Heart left ventricle (tissue), 16 donors: ENCODE measurements at regions not wholly inside any gene's neighbourhood (a gene's known extent, or its start where the extent isn't known, plus 50 kb on each side); places are given as distances from the start of the nearest gene placed in this dataset.
A peak's percentile ranks its signal among the peaks of the same experiment; 100 is the strongest.

Source experiments
- ATAC-seq, 4 donors: fragments of 200-7000 bp; cut with Tn5 transposase; one replicate each; pipeline ENCODE4 v1.9.1; 2020 to 2022; ENCODE audit warnings: moderate library complexity in 4 of 4, mild to moderate bottlenecking in 3 of 4, moderate number of reproducible peaks in 1 of 4
- DNase-seq, 5 donors: peaks; one replicate each; pipeline ENCODE4 v3.0.0-alpha.2; 2020
- H3K27ac ChIP-seq, 12 donors: fragments of 200-600 bp; sonication (generic) in 4 of 12; one replicate each; pipeline versions ENCODE4 v1.5.0 to v1.8.0; 2016 to 2022; ENCODE audit warnings: mild to moderate bottlenecking in 2 of 12
- H3K27me3 ChIP-seq, 9 donors: fragments of 200-600 bp; sonication (generic) in 2 of 9; one replicate each; pipeline versions ENCODE4 v1.5.1 to v1.8.0; 2016 to 2022; ENCODE audit warnings: mild to moderate bottlenecking in 3 of 9
- H3K36me3 ChIP-seq, 9 donors: fragments of 200-600 bp; sonication (generic) in 2 of 9; one replicate each; pipeline versions ENCODE4 v1.5.0 to v1.8.0; 2018 to 2022; ENCODE audit warnings: mild to moderate bottlenecking in 2 of 9
- H3K4me1 ChIP-seq, 12 donors: fragments of 200-600 bp; sonication (generic) in 4 of 12; one replicate each; pipeline versions ENCODE4 v1.5.0 to v1.8.0; 2016 to 2022; ENCODE audit warnings: mild to moderate bottlenecking in 3 of 12
- H3K4me3 ChIP-seq, 12 donors: fragments of 200-600 bp; sonication (generic) in 4 of 12; one replicate each; pipeline versions ENCODE4 v1.5.0 to v1.8.0; 2017 to 2022; ENCODE audit warnings: mild to moderate bottlenecking in 9 of 12, moderate library complexity in 4 of 12
- H3K9me3 ChIP-seq, 12 donors: fragments of 200-600 bp; sonication (generic) in 4 of 12; one replicate each; pipeline versions ENCODE4 v1.5.0 to v1.8.0; 2016 to 2022; ENCODE audit warnings: mild to moderate bottlenecking in 1 of 12
- CTCF ChIP-seq, 12 donors: fragments of 200-600 bp; sonication (generic) in 4 of 12; IDR thresholded peaks; one replicate each; pipeline versions ENCODE4 v1.5.0 to v1.8.0; 2018 to 2022; ENCODE audit warnings: antibody characterized with exemption in 12 of 12, mild to moderate bottlenecking in 5 of 12
- POLR2A ChIP-seq, 2 donors: fragments of 450-650 bp; IDR thresholded peaks; one replicate each; pipeline ENCODE4 v1.6.1; 2017; ENCODE audit warnings: antibody characterized with exemption in 2 of 2, mild to moderate bottlenecking in 2 of 2, moderate library complexity in 2 of 2
- WGBS, 4 donors: extraction: QIAGEN DNeasy Blood & Tissue Kit in 2 of 4; methylation state at CpG; one replicate each; pipeline versions ENCODE4 v1.1.5 to v1.1.7; 2013 to 2018; 5-methylcytosine and 5-hydroxymethylcytosine counted together
- intact Hi-C, 10 donors: fragments of 100-400 bp; cut with DNase I; formaldehyde crosslinking; loops; one replicate each; pipeline versions ENCODE4 v1.11.1 to v1.14.2; 2022
- donor health status: ischemic (EF 13 %, LVEDD 7.1; RV severe dilation, severe dysfunction).
- donor health status: healthy with polysubstance abuse.
- donor health status: DM: no; HTN: yes; CAD: no.
- donor health status: DM: no; HTN: no; CAD: no.
- donor health status: ischemic (EF 25% LVEDD 6.9; RV normal size, moderate dysfunction).
- donor health status: ischemic (EF 25% LVEDD 5.7; RV mildly dilated, moderate dysfunction).
- donor health status: healthy.
- donor health status: DM: yes; HTN: yes; CAD: no.
- donor health status: ischemic (EF 35%, LVEDD 5.7; RV mildly dilated, moderate dysfunction).
- donor health status: nonischemic (EF 11% LVEDD 7.7; RV severe dilation, severe dysfunction).
- donor health status: DM: yes; HTN: yes; CAD: no.
- donor health status: PGD.
- donor health status: ischemic (EF 29% LVEDD 5.4; RV normal size, mild dysfunction).
- donor health status: nonischemic (EF 23%, LVEDD 6.1; RV moderate dilation, normal function).

GRCh38 chr6:164417537-164418261, 891.7 kb downstream of the C6orf118 start:
- intact Hi-C loops = loop anchor here in 1 of 10 donors (10.0 kb wide), 1 partner anchor 1003 kb away; the partner anchor contains the start of gene QKI
- TF ChIP-seq CTCF (IDR thresholded peaks at IDR 0.05) (peak in 4 of 12 donors; percentile 11 to 20 (median 14)), POLR2A (IDR thresholded peaks at IDR 0.05) (no peak)
- DNase-seq (no peak), ATAC-seq (no peak)
- H3K27ac ChIP-seq = no peak overlapping the region
- no peaks in the 10 kb centered on the region for H3K27me3 ChIP-seq
- H3K9me3 ChIP-seq = peaks cover 0 to 15% (median 7%) of the 10 kb centered on the region in 12 donors
- 95 to 96% (median 95%) methylated on average over 4 of the region's 4 CpGs for WGBS, 4 donors
- no peak overlapping the region for H3K4me3 ChIP-seq
- no peaks in the 10 kb centered on the region for H3K36me3 ChIP-seq
- peaks cover 0 to 25% (median 5%) of the 10 kb centered on the region in 12 donors for H3K4me1 ChIP-seq

GRCh38 chr6:164415832-164416563, 893.4 kb downstream of the C6orf118 start:
- H3K27me3 ChIP-seq = no peaks in the 10 kb centered on the region
- ATAC-seq (peak in 2 of 4 donors; percentile 52 to 64), DNase-seq (no peak)
- no peak for TF ChIP-seq CTCF (IDR thresholded peaks at IDR 0.05)
- no peak for TF ChIP-seq POLR2A (IDR thresholded peaks at IDR 0.05)
- H3K4me1 ChIP-seq = peaks cover 0 to 25% (median 5%) of the 10 kb centered on the region in 12 donors
- H3K36me3 ChIP-seq = no peaks in the 10 kb centered on the region
- intact Hi-C loops = loop anchor here in 1 of 10 donors (10.0 kb wide), 1 partner anchor 1001 kb away; the partner anchor contains the start of gene QKI
- H3K9me3 ChIP-seq = no peaks in the 10 kb centered on the region
- H3K4me3 ChIP-seq = peak overlapping the region in 9 of 12 donors; percentile 8 to 45 (median 25)
- WGBS, 4 donors = 30 to 43% (median 33%) methylated on average over 7 of the region's 7 CpGs
- peak overlapping the region in 11 of 12 donors; percentile 45 to 74 (median 65) for H3K27ac ChIP-seq

GRCh38 chr6:164414695-164415094, 894.7 kb downstream of the C6orf118 start:
- H3K36me3 ChIP-seq = no peaks in the 10 kb centered on the region
- TF ChIP-seq CTCF (IDR thresholded peaks at IDR 0.05) (no peak), POLR2A (IDR thresholded peaks at IDR 0.05) (no peak)
- peak overlapping the region in 3 of 12 donors; percentile 60 to 69 (median 63) for H3K27ac ChIP-seq
- no peaks in the 10 kb centered on the region for H3K27me3 ChIP-seq
- no peak overlapping the region for H3K4me3 ChIP-seq
- peaks cover 0 to 29% (median 5%) of the 10 kb centered on the region in 12 donors for H3K4me1 ChIP-seq
- WGBS, 4 donors = 84 to 89% (median 86%) methylated on average over 3 of the region's 3 CpGs
- intact Hi-C loops = loop anchor here in 1 of 10 donors (10.0 kb wide), 1 partner anchor 1000 kb away; the partner anchor contains the start of gene QKI
- no peak for DNase-seq
- no peaks in the 10 kb centered on the region for H3K9me3 ChIP-seq
- no peak for ATAC-seq

GRCh38 chr6:164412566-164412965, 896.8 kb downstream of the C6orf118 start:
- H3K4me3 ChIP-seq = no peak overlapping the region

More at GRCh38 chr6:164412566-164412965, 896.8 kb downstream of the C6orf118 start:
- no peaks in the 10 kb centered on the region for H3K27me3 ChIP-seq
- no peaks in the 10 kb centered on the region for H3K36me3 ChIP-seq
- intact Hi-C loops = loop anchor here in 1 of 10 donors (10.0 kb wide), 1 partner anchor 998 kb away; the partner anchor contains the start of gene QKI
- ATAC-seq = no peak
- no peaks in the 10 kb centered on the region for H3K9me3 ChIP-seq
- DNase-seq = no peak
- no peak overlapping the region for H3K27ac ChIP-seq
- peaks cover 0 to 31% (median 5%) of the 10 kb centered on the region in 12 donors for H3K4me1 ChIP-seq
- no peak for TF ChIP-seq POLR2A (IDR thresholded peaks at IDR 0.05)
- TF ChIP-seq CTCF (IDR thresholded peaks at IDR 0.05) = no peak
- WGBS, 4 donors = 50 to 97% (median 74%) methylated on average over 2 of the region's 2 CpGs
